Adrenal gland (tissue), 9 donors: ENCODE measurements at regions not wholly inside any gene's neighbourhood (a gene's known extent, or its start where the extent isn't known, plus 50 kb on each side); places are given as distances from the start of the nearest gene placed in this dataset.
"Not testable (repeated sequence)": the region's sequence is repeated elsewhere in the genome, so short reads cannot be mapped to it uniquely, and the experiment has no call there.

Experiments
- DNase-seq, 7 donors: peaks; one replicate each; pipeline ENCODE4 v3.0.0-alpha.2; 2019 to 2020
- H3K27ac ChIP-seq, 5 donors: fragments of 200-600 bp; sonication (generic) in 4 of 5; 1 replicate in 3 of 5; 2 replicates in 2 of 5; pipeline versions ENCODE4 v1.5.1 to v1.8.0; 2016 to 2020; ENCODE audit warnings: mild to moderate bottlenecking in 1 of 5
- H3K27me3 ChIP-seq: fragments of 200-600 bp; 2 replicates; pipeline ENCODE4 v1.8.0; 2021
- H3K36me3 ChIP-seq, 2 donors: fragments of 200-600 bp; replicated peaks in 1 of 2; 1 replicate in 1 of 2; 2 replicates in 1 of 2; pipeline versions ENCODE4 v1.5.1 to v1.8.0; 2018 to 2022
- H3K4me1 ChIP-seq, 2 donors: fragments of 200-600 bp; replicated peaks in 1 of 2; 1 replicate in 1 of 2; 2 replicates in 1 of 2; pipeline versions ENCODE4 v1.5.1 to v1.8.0; 2018 to 2021
- H3K4me3 ChIP-seq, 4 donors: fragments of 200-600 bp; sonication (generic) in 3 of 4; one replicate each; pipeline ENCODE4 v1.5.1; 2016 to 2018
- H3K9me3 ChIP-seq, 3 donors: fragments of 200-600 bp; sonication (generic) in 1 of 3; replicated peaks in 1 of 3; 1 replicate in 2 of 3; 2 replicates in 1 of 3; pipeline versions ENCODE4 v1.5.1 to v1.8.0; 2016 to 2021
- CTCF ChIP-seq, 6 experiments: fragments of 450-650 bp in 4 of 6; fragments of 200-600 bp in 2 of 6; sonication (generic) in 1 of 6; IDR thresholded peaks; 1 replicate in 5 of 6; 2 replicates in 1 of 6; pipeline versions ENCODE4 v1.5.1 to v1.8.0; 2016 to 2021; ENCODE audit warnings: antibody characterized with exemption in 6 of 6, mild to moderate bottlenecking in 2 of 6, moderate library complexity in 1 of 6
- POLR2A ChIP-seq, 2 donors: fragments of 450-650 bp; IDR thresholded peaks; one replicate each; pipeline ENCODE4 v1.6.1; 2017; ENCODE audit warnings: antibody characterized with exemption in 2 of 2, mild to moderate bottlenecking in 2 of 2, moderate library complexity in 1 of 2
- WGBS, 4 donors: extraction: QIAGEN DNeasy Blood & Tissue Kit in 2 of 4; methylation state at CpG; one replicate each; pipeline versions ENCODE4 v1.1.5 to v1.1.7; 2013 to 2017; 5-methylcytosine and 5-hydroxymethylcytosine counted together
- intact Hi-C, 2 donors: fragments of 100-400 bp; cut with DNase I; formaldehyde crosslinking; loops; one replicate each; pipeline versions ENCODE4 v1.14.1 to v1.15.0; 2022 to 2023
- microRNA-seq, 3 donors: library from miRNA; unstranded; fragments of <30 nt; microRNA quantifications; one replicate each; pipeline ENCODE4, GENCODE V29; 2017 to 2020
- small RNA-seq, 2 donors: library from RNA; depleted of rRNA; stranded (forward); fragments of <200 nt; gene quantifications; one replicate each; pipeline ENCODE3, GENCODE V24; 2016
- donor health status: healthy with polysubstance abuse.
- donor health status: Bipolar disorder and iron deficiency.
- donor health status: DM: yes; HTN: yes; CAD: no.
- donor health status: DM: no; HTN: no; CAD: no.
- donor health status: DM: no; HTN: no; CAD: no.

- H3K27ac ChIP-seq: no peak overlapping the region
- H3K27me3 ChIP-seq: no peaks in the 10 kb centered on the region
- peaks cover 0 to 4% of the 10 kb centered on the region in 2 donors for H3K4me1 ChIP-seq
- H3K4me3 ChIP-seq: no peak overlapping the region
- H3K36me3 ChIP-seq: no peaks in the 10 kb centered on the region
- no peaks in the 10 kb centered on the region for H3K9me3 ChIP-seq
- 92 to 100% (median 96%) methylated on average over 1 of the region's 1 CpG for WGBS, 4 donors
- intact Hi-C loops: no loop called here
- TF ChIP-seq POLR2A (IDR thresholded peaks at IDR 0.05) (no peak), CTCF (IDR thresholded peaks at IDR 0.05) (no peak)
- no peak for DNase-seq
These were observed 56.0 kb upstream of the SMURF2 start for GRCh38 chr17:64718058-64718457.

DNA sequence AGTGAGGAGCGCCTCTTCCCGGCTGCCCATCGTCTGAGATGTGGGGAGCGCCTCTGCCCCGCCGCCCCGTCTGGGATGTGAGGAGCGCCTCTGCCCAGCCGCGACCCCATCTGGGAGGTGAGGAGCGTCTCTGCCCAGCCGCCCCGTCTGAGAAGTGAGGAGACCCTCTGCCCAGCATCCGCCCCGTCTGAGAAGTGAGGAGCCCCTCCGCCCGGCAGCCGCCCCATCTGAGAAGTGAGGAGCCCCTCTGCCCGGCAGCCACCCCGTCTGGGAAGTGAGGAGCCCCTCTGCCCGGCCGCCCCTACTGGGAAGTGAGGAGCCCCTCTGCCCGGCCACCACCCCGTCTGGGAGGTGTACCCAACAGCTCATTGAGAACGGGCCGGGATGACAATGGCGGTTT is 54.4 kb upstream of the SMURF2 start:
- intact Hi-C loops, H3K4me3 ChIP-seq, H3K27ac ChIP-seq, H3K9me3 ChIP-seq, H3K36me3 ChIP-seq, H3K27me3 ChIP-seq, DNase-seq, H3K4me1 ChIP-seq: not testable (repeated sequence)
- 91 to 100% (median 94%) methylated on average over 10 to 19 of the region's 27 CpGs for WGBS, 4 donors

GRCh38 chr17:64713786-64714185 is 51.7 kb upstream of the SMURF2 start:
- not testable (repeated sequence) for H3K27ac ChIP-seq

GRCh38 chr17:64712557-64713351 is 50.6 kb upstream of the SMURF2 start:
- Histone ChIP-seq H3K27ac (peak overlapping the region in 1 of 5 donors; percentile 54), H3K4me1 (peaks cover 8 to 22% of the 10 kb centered on the region in 2 donors)
- peak in 5 of 7 donors; percentile 43 to 61 (median 59) for DNase-seq
- H3K36me3 ChIP-seq, H3K27me3 ChIP-seq, intact Hi-C loops, H3K9me3 ChIP-seq, H3K4me3 ChIP-seq: not testable (repeated sequence)
- WGBS, 4 donors: 46 to 72% (median 59%) methylated on average over 6 to 10 of the region's 11 CpGs
- peak in 5 of 6 experiments; percentile 16 to 50 (median 37) for TF ChIP-seq CTCF (IDR thresholded peaks at IDR 0.05)

More at GRCh38 chr17:64713786-64714185, 51.7 kb upstream of the SMURF2 start:
- H3K27me3 ChIP-seq, H3K9me3 ChIP-seq, H3K36me3 ChIP-seq, DNase-seq, intact Hi-C loops: not testable (repeated sequence)
- Histone ChIP-seq H3K4me1 (peaks cover 2 to 14% of the 10 kb centered on the region in 2 donors), H3K4me3 (peak overlapping the region in 1 of 4 donors; percentile 25)
- 44 to 67% (median 51%) methylated on average over 7 of the region's 7 CpGs for WGBS, 4 donors

Small RNAs in the stretch of these regions (microRNA-seq; reads per million reads assigned to microRNA genes)
- gene MIR6080: 0 to 0.45 (median 0) reads per million in 3 donors

Small RNAs in the stretch of these regions (small RNA-seq; reads per million reads assigned to genes)
- gene AC103810.3 (0 reads per million in 2 donors), gene BPTFP1 (0 reads per million in 2 donors), gene MINOS1P2 (0 reads per million in 2 donors), gene MIR6080 (0 reads per million in 2 donors)
